OCI-LY3 (cell line): ENCODE measurements at regions not wholly inside any gene's neighbourhood (a gene's known extent, or its start where the extent isn't known, plus 50 kb on each side); places are given as distances from the start of the nearest gene placed in this dataset.

Source experiments
- EZH2phosphoT487 ChIP-seq: fragments of 200-600 bp; shearing (Covaris generic); IDR thresholded peaks from 2 replicates; pipeline ENCODE4 v1.6.1; 2018; ENCODE audit warnings: antibody characterized with exemption, mixed run types, low read depth
- TF ChIP-seq, protein P1 (sequence below): fragments of 200-600, 300-600 bp; sonication (generic); IDR thresholded peaks from 2 replicates; pipeline ENCODE4 v1.5.1; 2014; ENCODE audit warnings: antibody characterized with exemption, low read length, low read depth

DNA sequence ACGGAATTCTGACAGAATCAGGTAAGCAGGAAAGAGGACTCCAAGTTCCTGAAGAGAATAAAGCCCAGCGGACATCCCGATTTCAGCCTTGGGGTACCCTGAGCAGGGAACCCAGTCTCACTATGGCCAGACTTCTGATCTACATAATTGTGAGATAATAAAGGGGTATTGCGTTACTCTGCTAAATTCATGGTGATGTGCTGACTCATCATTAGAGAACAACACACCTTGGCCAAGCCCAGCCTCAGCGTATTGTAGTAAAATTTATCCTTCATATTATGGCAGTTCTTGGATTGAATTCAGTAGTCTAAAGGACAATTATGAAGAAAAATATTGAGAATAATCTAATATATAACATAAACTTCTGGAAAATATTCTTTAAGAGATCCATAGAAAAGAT lies 170.2 kb upstream of the MAD2L1 start:
- TF ChIP-seq, protein P1, sequence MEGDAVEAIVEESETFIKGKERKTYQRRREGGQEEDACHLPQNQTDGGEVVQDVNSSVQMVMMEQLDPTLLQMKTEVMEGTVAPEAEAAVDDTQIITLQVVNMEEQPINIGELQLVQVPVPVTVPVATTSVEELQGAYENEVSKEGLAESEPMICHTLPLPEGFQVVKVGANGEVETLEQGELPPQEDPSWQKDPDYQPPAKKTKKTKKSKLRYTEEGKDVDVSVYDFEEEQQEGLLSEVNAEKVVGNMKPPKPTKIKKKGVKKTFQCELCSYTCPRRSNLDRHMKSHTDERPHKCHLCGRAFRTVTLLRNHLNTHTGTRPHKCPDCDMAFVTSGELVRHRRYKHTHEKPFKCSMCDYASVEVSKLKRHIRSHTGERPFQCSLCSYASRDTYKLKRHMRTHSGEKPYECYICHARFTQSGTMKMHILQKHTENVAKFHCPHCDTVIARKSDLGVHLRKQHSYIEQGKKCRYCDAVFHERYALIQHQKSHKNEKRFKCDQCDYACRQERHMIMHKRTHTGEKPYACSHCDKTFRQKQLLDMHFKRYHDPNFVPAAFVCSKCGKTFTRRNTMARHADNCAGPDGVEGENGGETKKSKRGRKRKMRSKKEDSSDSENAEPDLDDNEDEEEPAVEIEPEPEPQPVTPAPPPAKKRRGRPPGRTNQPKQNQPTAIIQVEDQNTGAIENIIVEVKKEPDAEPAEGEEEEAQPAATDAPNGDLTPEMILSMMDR: no peak
- no peak for TF ChIP-seq EZH2phosphoT487
